ENCODE measurements at regions not wholly inside any gene's neighbourhood (a gene's known extent, or its start where the extent isn't known, plus 50 kb on each side); places are given as distances from the start of the nearest gene placed in this dataset.

GRCh38 chr18:26741048-26741447 is 124.5 kb downstream of the AQP4 start:
- no peak for DNase-seq

DNA sequence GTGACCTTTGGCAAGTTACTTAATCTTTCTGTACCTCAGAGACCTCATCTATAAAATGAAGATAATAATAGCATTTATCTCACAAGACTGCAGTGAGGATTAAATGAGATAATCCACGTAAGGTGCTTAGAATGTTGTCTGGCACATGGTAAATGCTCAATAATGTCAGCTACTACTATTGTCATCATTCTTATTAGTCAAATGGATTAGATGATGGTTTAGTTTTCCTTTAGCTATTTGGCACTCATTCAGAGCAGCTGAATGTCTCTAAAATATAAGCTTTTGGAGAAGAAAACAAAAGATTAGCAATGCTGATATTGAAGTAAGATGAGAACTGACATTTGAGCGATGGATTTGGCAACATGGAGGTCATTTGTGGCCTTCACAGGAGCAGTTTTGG is 125.1 kb downstream of the AQP4 start:
- no peak for DNase-seq

DNA sequence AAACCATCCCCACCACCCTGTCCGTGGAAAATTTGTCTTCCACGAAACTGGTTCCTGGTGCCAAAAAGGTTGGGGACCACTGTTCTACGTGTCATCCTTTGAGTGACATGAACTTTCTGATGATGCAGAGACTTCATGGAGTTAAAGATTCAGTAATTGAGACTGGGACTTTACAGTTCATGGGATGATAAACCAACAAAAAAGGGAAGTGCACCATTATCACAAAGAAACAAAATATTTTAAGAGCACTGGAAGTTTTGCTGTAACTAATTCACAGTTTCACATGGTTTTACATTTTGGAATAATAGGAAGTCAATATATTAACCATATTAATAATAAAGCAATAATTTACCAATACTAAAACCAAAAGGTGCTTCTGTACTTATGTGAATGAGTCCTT is 126.8 kb downstream of the AQP4 start:
- no peak for DNase-seq

GRCh38 chr18:26736301-26736700 is 129.2 kb downstream of the AQP4 start:
- DNase-seq: no peak

DNA sequence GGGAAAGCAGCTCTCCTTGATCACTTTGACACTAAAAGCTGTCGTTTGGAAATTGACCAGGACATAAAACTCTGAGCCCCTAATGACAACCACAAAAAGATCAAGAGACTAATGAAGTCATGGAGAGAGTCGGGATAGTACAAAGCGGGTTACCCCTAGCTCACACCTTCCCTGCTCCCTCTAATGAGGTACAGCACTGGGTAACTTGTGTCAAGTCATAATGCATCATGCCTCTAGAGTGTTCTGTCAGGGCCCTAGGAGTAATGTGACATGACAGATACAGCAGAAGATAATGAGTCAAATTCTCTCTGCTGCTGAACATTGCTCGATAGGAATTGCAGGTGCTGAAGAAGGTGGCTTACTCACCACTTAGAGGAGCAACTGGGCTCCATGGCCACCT is 130.7 kb downstream of the AQP4 start:
- DNase-seq: no peak

GRCh38 chr18:26729449-26729848 is 136.1 kb downstream of the AQP4 start:
- no peak for DNase-seq

DNA sequence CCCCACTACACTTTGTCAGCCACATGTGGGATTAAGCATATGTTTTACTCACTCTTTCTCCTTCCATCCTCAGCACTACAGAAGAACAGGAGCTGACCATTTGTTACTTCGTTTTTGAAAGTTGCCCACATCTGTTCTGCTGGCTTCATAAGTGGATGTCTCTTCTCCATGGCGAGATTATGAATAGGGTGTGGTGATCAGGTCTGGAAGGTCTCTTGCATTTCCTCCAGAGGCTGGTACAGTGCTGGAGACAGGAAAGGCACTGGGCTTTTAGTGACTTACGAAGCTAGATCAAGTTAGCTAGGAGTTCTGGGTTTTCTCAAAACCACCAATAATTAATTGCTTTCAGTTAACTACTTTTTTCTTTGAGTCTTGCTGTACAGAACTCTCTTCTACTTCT is 136.5 kb downstream of the AQP4 start:
- DNase-seq: no peak

DNA sequence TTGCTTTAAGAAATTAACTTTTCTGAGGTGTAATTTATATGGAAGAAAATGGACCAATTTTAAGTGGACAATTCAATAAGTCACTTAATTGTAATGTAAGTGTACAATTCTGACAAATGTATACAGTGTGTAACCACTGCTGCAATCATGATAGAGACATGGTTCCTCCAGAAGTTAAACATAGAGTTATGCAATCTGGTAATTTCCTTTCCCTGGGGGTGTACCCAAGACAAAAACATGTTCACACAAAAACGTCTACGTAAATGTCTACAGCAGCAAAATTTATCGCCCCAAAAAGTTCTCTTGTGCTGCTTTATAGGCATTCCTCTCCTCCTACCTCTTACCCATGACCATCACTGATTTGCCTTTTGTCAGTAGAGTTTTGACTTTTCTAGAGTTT is 141.5 kb downstream of the AQP4 start:
- DNase-seq: no peak

DNA sequence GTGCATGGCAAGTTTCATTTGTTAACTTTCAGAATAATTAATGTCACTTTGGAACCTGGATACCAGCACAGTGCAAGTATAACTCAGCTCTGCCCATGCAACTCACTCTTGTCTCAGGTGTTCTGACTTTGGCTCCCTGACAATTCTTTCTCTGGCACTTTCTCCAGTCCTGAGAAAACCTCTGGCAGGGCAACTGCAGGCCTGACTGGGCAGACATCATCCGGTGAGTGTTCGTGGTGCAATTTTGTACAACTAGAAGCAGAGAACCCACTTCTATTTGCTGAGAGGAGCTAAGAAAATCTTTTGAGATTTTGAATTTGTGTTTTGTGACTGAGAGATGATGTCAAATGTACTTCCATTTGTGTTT is 143.0 kb downstream of the AQP4 start:
- DNase-seq: no peak

GRCh38 chr18:26721854-26722564 is 143.5 kb downstream of the AQP4 start:
- DNase-seq: no peak

DNA sequence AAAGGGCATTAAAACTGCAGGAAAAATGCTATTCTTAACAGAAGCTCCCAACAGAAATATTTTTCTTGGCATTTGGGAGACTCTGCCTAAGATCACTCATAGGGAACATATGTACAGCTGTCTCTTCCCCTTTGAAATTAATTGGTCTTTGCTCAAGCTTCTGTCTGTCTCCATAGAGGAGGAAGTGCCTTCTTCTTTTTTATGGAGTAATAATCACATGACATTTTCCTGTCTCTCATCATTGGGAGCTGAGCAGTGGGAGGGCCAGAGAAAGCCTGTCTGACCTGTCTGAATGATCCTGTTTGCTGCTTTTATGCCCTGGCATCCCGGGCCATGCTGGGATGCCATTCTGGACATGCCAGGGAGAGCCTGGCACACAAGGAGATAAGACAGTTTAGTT is 145.6 kb downstream of the AQP4 start:
- no peak for DNase-seq

DNA sequence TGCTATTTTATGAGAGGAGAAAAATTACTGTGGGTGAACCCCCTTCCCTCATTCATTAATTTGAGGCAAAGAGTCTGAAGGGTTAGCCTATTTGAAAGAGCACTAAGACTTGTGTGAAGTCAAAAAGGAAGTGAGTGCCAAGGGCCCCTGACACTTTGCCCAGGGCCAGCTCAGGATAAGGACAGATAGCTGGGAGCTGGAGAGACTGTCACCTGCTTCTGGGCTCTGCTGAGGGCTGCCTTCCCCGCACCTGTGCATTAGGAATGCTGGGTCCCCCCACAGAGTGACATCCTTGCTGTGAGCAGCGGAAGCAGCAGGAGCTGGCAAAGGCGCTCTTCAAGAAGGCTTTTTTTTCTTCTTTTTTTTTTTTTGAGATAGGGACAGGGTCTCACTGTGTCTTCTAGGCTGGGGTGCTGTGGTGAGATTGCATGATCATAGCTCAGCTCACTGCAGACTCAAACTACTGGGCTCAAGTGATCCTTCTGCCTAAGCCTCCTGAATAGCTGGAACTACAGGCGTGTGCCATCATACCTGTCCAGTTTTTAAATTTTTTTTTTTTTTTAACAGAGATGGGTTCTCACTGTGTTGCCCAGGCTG is 148.3 kb downstream of the AQP4 start:
- no peak for DNase-seq

GRCh38 chr18:26714739-26715138 is 150.8 kb downstream of the AQP4 start:
- no peak for DNase-seq

DNA sequence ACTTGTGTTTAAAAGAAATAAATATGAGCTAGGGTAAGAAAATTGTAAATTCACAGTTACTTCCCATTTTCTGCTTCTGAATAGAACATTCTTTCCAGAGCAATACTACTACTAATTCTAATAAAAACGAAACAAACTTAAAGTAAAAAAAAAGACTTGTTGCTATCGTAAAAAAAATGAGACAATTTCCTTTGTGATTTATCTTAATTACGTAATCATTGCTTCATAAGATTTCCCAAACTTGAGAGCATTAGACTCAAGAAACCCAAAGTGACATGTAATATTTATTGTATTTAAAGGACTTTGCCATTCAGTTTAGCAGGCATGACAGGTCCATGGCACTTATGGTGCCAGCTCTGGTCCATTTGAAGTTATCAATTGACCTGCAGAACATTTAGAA is 153.8 kb downstream of the AQP4 start:
- DNase-seq: no peak

GRCh38 chr18:26710470-26711096 is 154.9 kb downstream of the AQP4 start:
- DNase-seq: no peak

DNA sequence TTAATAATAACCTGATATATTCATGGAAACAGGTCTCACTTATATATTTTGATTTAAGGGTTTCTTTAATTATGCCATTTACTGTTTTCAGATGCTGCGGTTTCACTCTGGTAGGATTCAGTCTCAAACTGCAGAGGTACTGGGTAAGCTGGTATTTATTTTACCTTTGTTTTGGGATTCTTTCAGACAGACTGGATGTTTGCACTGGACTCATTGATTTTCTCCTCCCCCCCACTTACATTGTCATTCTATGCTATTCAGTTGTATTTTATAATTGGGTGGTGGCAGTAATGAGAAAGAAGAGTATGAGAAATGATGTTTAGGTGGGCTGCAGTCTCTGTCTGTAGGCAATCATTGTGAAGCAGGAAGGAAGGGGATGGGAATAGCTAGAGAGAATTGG is 155.6 kb downstream of the AQP4 start:
- no peak for DNase-seq

GRCh38 chr18:26708806-26709716 is 156.4 kb downstream of the AQP4 start:
- no peak for DNase-seq

GRCh38 chr18:26706911-26707351 is 158.6 kb downstream of the AQP4 start:
- DNase-seq: no peak

GRCh38 chr18:26705757-26706156 is 157.4 kb upstream of the KCTD1 start:
- no peak for DNase-seq

DNA sequence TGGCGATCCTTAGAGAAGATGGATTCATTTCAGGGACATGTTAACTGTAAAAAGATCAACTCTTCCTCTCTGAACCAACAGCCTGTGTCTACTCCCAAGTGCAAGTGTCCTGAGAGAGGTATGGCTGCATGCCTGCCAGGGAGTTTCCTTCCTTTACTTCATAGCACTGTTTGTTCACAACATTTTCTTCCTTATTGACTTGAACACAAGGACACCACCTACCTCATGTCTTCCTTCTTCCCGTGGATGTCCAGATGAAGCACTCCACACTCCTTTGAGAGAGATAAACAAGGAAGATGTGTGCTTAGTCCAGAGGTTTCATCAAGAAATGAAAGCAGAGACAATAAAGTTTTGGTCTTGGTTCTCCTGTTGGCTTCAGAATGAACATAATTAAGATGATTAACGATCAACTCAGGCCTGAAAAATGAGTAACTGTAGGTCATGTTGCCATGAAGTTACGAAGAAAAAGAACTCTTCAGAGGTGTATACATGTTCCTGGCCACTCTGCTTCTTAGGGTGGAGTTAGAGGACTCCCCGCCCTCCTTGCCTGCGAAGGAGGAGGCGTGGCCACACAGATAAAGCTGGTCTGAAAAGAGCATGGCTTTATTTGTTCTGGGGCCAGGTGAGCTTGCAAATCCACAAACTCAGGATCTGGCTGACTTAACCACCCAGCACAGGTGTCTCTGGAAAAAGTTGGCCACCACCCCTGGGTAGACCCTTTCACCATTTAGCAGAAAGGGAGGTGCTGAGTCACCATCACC is 155.0 kb upstream of the KCTD1 start:
- no peak for DNase-seq

DNA sequence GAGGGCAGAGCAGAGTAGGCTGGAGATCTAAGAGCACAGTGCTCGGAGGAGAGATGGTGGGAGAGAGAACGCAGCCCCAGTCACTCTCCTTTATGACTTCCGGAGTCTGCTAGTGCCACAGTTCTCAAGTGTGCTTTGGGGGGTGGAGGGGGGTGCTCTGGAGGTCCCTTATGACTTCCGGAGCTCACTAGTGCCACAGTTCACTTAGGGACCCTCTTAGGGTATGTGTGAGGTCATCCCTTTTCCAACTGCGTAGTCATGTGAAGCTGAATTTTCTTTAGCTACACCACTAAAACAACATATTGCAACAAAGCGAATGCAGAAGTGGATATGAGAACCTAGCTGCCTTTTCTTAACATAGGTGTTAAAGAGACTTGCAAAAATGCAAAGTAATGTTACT is 153.7 kb upstream of the KCTD1 start:
- no peak for DNase-seq

GRCh38 chr18:26700728-26701127 is 152.4 kb upstream of the KCTD1 start:
- DNase-seq: no peak

GRCh38 chr18:26700201-26700600 is 151.8 kb upstream of the KCTD1 start:
- no peak for DNase-seq
